Stomach (tissue), 4 donors: ENCODE measurements at regions not wholly inside any gene's neighbourhood (a gene's known extent, or its start where the extent isn't known, plus 50 kb on each side); places are given as distances from the start of the nearest gene placed in this dataset.

ENCODE experiments used
- EP300 ChIP-seq: sonication (generic); formaldehyde crosslinking; IDR thresholded peaks from one replicate; pipeline ENCODE4 v1.6.1; 2017; ENCODE audit warnings: antibody characterized with exemption
- POLR2A ChIP-seq, 4 donors: fragments of 450-650 bp; IDR thresholded peaks; one replicate each; pipeline ENCODE4 v1.6.1; 2016; ENCODE audit warnings: antibody characterized with exemption in 4 of 4, control low read depth in 2 of 4, mild to moderate bottlenecking in 1 of 4, moderate library complexity in 1 of 4
- POLR2AphosphoS5 ChIP-seq, 3 donors: sonication (generic); formaldehyde crosslinking; IDR thresholded peaks; one replicate each; pipeline ENCODE4 v1.6.1; 2016; ENCODE audit warnings: antibody characterized with exemption in 3 of 3
- TF ChIP-seq, protein P1 (sequence below), 7 experiments: fragments of 450-650 bp in 4 of 7; fragments of 200-600 bp in 3 of 7; sonication (generic) in 3 of 7; IDR thresholded peaks; one replicate each; pipeline ENCODE4 v1.5.1; 2016 to 2019; ENCODE audit warnings: antibody characterized with exemption in 7 of 7, control low read depth in 2 of 7, mild to moderate bottlenecking in 1 of 7

DNA sequence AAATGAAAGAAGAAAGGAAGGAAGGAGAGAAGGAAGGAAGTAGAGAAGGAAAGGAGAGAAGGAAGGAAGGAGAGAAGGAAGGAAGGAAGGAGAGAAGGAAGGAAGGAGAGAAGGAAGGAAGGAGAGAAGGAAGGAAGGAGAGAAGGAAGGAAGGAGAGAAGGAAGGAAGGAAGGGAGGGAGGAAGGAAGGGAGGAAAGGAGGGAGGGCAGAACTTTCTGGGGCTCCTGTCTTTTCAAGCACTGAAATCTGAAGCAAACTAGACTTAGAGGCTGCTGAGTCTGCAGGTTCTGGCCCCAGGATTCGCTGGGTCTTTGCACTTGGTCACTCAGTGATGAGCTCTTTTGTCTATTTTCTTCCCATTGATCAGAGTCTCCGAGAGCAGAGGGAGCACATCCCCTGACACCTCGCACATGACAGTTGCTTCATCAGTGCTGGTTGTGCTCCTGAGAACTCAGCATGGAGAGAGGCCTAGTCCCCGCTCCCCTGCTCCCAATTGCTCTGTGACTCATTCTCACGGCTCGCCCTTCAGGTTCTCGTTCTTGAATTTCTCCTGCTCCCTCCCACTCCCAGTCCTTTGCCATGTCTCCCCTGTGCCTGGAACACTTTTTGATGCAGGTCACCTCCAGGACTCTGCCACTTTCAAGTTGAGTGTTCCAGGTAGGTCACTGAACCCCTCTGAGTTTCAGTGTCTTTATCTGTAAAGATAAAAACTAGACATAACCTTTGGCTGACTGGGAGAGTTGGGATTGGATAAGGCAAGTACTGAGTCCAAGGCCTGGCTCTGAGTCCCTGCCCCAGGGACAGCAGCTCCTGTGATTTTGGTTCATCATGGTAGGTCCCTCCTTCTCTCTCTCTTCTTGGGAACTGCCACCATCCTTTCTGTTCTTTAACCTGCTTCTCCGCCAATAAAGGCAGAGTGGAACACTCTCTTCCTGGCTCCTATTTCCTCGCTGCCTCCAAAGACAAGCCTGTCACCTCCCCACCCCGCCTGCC is 55.2 kb downstream of the TNP1 start:
- TF ChIP-seq, protein P1, sequence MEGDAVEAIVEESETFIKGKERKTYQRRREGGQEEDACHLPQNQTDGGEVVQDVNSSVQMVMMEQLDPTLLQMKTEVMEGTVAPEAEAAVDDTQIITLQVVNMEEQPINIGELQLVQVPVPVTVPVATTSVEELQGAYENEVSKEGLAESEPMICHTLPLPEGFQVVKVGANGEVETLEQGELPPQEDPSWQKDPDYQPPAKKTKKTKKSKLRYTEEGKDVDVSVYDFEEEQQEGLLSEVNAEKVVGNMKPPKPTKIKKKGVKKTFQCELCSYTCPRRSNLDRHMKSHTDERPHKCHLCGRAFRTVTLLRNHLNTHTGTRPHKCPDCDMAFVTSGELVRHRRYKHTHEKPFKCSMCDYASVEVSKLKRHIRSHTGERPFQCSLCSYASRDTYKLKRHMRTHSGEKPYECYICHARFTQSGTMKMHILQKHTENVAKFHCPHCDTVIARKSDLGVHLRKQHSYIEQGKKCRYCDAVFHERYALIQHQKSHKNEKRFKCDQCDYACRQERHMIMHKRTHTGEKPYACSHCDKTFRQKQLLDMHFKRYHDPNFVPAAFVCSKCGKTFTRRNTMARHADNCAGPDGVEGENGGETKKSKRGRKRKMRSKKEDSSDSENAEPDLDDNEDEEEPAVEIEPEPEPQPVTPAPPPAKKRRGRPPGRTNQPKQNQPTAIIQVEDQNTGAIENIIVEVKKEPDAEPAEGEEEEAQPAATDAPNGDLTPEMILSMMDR (IDR thresholded peaks at IDR 0.05): no peak
- TF ChIP-seq POLR2AphosphoS5 (IDR thresholded peaks at IDR 0.05): no peak
- TF ChIP-seq POLR2A (IDR thresholded peaks at IDR 0.05): no peak
- no peak for TF ChIP-seq EP300
